Upper lobe of left lung (tissue), 4 donors: ENCODE measurements at regions not wholly inside any gene's neighbourhood (a gene's known extent, or its start where the extent isn't known, plus 50 kb on each side); places are given as distances from the start of the nearest gene placed in this dataset.

Experiments used
- POLR2A ChIP-seq, 4 donors: fragments of 450-650 bp; IDR thresholded peaks; one replicate each; pipeline ENCODE4 v1.5.1; 2016 to 2017; ENCODE audit warnings: antibody characterized with exemption in 4 of 4, mild to moderate bottlenecking in 2 of 4
- TF ChIP-seq, protein P1 (sequence below), 6 experiments: fragments of 450-650 bp in 4 of 6; fragments of 200-600 bp in 2 of 6; sonication (generic) in 2 of 6; IDR thresholded peaks; one replicate each; pipeline ENCODE4 v1.5.1; 2016 to 2019; ENCODE audit warnings: antibody characterized with exemption in 6 of 6

DNA sequence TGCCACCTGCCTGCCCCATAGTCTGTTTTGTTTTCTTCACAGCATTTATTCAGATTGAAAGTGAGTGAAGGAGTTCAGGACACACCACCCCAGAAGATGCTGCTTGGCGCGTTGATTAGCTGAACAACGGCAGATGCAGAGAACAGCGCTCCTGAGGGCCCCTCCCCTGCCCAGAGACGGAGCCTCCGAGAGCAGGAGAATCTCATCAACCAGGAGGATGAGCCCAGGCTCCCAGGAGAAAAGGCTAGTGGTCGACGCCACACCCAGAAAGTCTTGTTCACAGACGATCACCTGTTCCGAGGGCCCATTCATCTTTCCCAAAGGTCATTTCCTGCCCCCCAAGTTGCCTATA lies 180.4 kb upstream of the PPP1R26 start:
- TF ChIP-seq, protein P1, sequence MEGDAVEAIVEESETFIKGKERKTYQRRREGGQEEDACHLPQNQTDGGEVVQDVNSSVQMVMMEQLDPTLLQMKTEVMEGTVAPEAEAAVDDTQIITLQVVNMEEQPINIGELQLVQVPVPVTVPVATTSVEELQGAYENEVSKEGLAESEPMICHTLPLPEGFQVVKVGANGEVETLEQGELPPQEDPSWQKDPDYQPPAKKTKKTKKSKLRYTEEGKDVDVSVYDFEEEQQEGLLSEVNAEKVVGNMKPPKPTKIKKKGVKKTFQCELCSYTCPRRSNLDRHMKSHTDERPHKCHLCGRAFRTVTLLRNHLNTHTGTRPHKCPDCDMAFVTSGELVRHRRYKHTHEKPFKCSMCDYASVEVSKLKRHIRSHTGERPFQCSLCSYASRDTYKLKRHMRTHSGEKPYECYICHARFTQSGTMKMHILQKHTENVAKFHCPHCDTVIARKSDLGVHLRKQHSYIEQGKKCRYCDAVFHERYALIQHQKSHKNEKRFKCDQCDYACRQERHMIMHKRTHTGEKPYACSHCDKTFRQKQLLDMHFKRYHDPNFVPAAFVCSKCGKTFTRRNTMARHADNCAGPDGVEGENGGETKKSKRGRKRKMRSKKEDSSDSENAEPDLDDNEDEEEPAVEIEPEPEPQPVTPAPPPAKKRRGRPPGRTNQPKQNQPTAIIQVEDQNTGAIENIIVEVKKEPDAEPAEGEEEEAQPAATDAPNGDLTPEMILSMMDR (IDR thresholded peaks at IDR 0.05): no peak
- TF ChIP-seq POLR2A (IDR thresholded peaks at IDR 0.05): no peak
